MCF 10A (cell line): ENCODE measurements at regions not wholly inside any gene's neighbourhood (a gene's known extent, or its start where the extent isn't known, plus 50 kb on each side); places are given as distances from the start of the nearest gene placed in this dataset.

Source experiments
- BruUV-seq: library from RNA; stranded (reverse); fragments of 400-500 nt; replicated peaks from 2 replicates; lab custom pipeline; 2021; lab: Mats Ljungman, UMichigan
- CTCF ChIA-PET: fragments of 300-600 bp; sonication (Branson Sonifier 250); formaldehyde crosslinking; extraction: SDS; loops from one replicate; lab custom pipeline; 2021; ENCODE audit warnings: antibody characterized with exemption, inconsistent platforms; lab: Yijun Ruan, JAX
- POLR2A ChIA-PET: fragments of 300-600, 350-650 bp; sonication (Branson Sonifier 250); formaldehyde crosslinking; extraction: SDS; loops from one replicate; lab custom pipeline; 2020; ENCODE audit warnings: antibody characterized with exemption, inconsistent platforms; lab: Yijun Ruan, JAX
- DNase-seq: peaks from one replicate; pipeline ENCODE4 v3.0.0-alpha.2; 2018; ENCODE audit not compliant: unreplicated experiment
- H3K27ac Mint-ChIP-seq: one replicate; pipeline ENCODE4 v1.8.0; 2022; ENCODE audit warnings: mild to moderate bottlenecking, low read depth, mixed read lengths; ENCODE audit not compliant: unreplicated experiment
- H3K27me3 Mint-ChIP-seq: one replicate; pipeline ENCODE4 v1.8.0; 2022; ENCODE audit warnings: mixed read lengths; ENCODE audit not compliant: insufficient read depth, unreplicated experiment
- H3K36me3 Mint-ChIP-seq: one replicate; pipeline ENCODE4 v1.8.0; 2022; ENCODE audit warnings: mild to moderate bottlenecking, moderate library complexity, mixed read lengths; ENCODE audit not compliant: insufficient read depth, unreplicated experiment
- H3K4me1 Mint-ChIP-seq: one replicate; pipeline ENCODE4 v1.8.0; 2022; ENCODE audit warnings: mixed read lengths; ENCODE audit not compliant: insufficient read depth, unreplicated experiment
- H3K4me3 Mint-ChIP-seq: one replicate; pipeline ENCODE4 v1.8.0; 2022; ENCODE audit warnings: mild to moderate bottlenecking, moderate library complexity, mixed read lengths; ENCODE audit not compliant: unreplicated experiment
- H3K9me3 Mint-ChIP-seq: one replicate; pipeline ENCODE4 v1.8.0; 2022; ENCODE audit warnings: mixed read lengths; ENCODE audit not compliant: unreplicated experiment
- CTCF ChIP-seq: fragments of 200-600 bp; IDR thresholded peaks from one replicate; pipeline ENCODE4 v1.8.0; 2022; ENCODE audit warnings: antibody characterized with exemption, mild to moderate bottlenecking; ENCODE audit not compliant: unreplicated experiment
- intact Hi-C: fragments of 100-400 bp; cut with micrococcal nuclease; formaldehyde crosslinking; loops from 2 replicates; pipeline ENCODE4 v1.14.1; 2022

- CTCF ChIA-PET: interaction anchor here (0.6 kb wide), 2 partner anchors 105 to 112 kb away, joined by 3 to 4 read pairs; no protein-coding TSS in a partner anchor
- H3K27me3 Mint-ChIP-seq: no peaks in the 10 kb centered on the region
- no TSS peak for BruUV-seq
- H3K4me1 Mint-ChIP-seq: no peaks in the 10 kb centered on the region
- H3K9me3 Mint-ChIP-seq: no peaks in the 10 kb centered on the region
- no peaks in the 10 kb centered on the region for H3K36me3 Mint-ChIP-seq
- POLR2A ChIA-PET: no interaction called here
- DNase-seq: no peak
- no peak for TF ChIP-seq CTCF
- no peak overlapping the region for H3K4me3 Mint-ChIP-seq
- no peak overlapping the region for H3K27ac Mint-ChIP-seq
- intact Hi-C loops: no loop called here
Measured at GRCh38 chr11:116478205-116478604, 294.6 kb downstream of the BUD13 start.

- Mint-ChIP-seq H3K4me1 (peaks cover 5% of the 10 kb centered on the region), H3K4me3 (no peak overlapping the region), H3K27ac (no peak overlapping the region), H3K9me3 (peaks cover 16% of the 10 kb centered on the region), H3K36me3 (no peaks in the 10 kb centered on the region), H3K27me3 (no peaks in the 10 kb centered on the region)
- BruUV-seq: no TSS peak
- TF ChIP-seq CTCF: no peak
- intact Hi-C loops: no loop called here
- CTCF ChIA-PET: interaction anchor here (1.5 kb wide), 1 partner anchor 19 kb away, joined by 5 read pairs; no protein-coding TSS in a partner anchor
- no peak for DNase-seq
- POLR2A ChIA-PET: no interaction called here
Measured at GRCh38 chr11:116473790-116474346, 298.9 kb downstream of the BUD13 start.

GRCh38 chr11:116473206-116473769 lies 299.5 kb downstream of the BUD13 start:
- no peaks in the 10 kb centered on the region for H3K36me3 Mint-ChIP-seq
- no peak for TF ChIP-seq CTCF
- H3K27me3 Mint-ChIP-seq: no peaks in the 10 kb centered on the region
- peaks cover 5% of the 10 kb centered on the region for H3K4me1 Mint-ChIP-seq
- BruUV-seq: no TSS peak
- peaks cover 16% of the 10 kb centered on the region for H3K9me3 Mint-ChIP-seq
- ChIA-PET POLR2A (no interaction called here), CTCF (no interaction called here)
- H3K4me3 Mint-ChIP-seq: no peak overlapping the region
- DNase-seq: no peak
- intact Hi-C loops: no loop called here
- no peak overlapping the region for H3K27ac Mint-ChIP-seq

- Mint-ChIP-seq H3K4me1 (peaks cover 9% of the 10 kb centered on the region), H3K36me3 (no peaks in the 10 kb centered on the region), H3K9me3 (peaks cover 16% of the 10 kb centered on the region), H3K27me3 (no peaks in the 10 kb centered on the region), H3K27ac (no peak overlapping the region), H3K4me3 (no peak overlapping the region)
- no peak for TF ChIP-seq CTCF
- BruUV-seq: no TSS peak
- ChIA-PET CTCF (interaction anchor here (0.9 kb wide), 1 partner anchor 19 kb away, joined by 3 read pairs; no protein-coding TSS in a partner anchor), POLR2A (no interaction called here)
- no peak for DNase-seq
- intact Hi-C loops: no loop called here
Measured at GRCh38 chr11:116472651-116473050, 300.1 kb downstream of the BUD13 start.
